Neural progenitor cell (in vitro differentiated cells): ENCODE measurements at regions not wholly inside any gene's neighbourhood (a gene's known extent, or its start where the extent isn't known, plus 50 kb on each side); places are given as distances from the start of the nearest gene placed in this dataset.

Experiments used
- DNase-seq: peaks from one replicate; pipeline ENCODE4 v3.0.0-alpha.2; 2016; ENCODE audit warnings: low spot score
- H2AFZ ChIP-seq: fragments of 200-600 bp; sonication (generic); replicated peaks from 2 replicates; pipeline ENCODE4 v1.6.1; 2016; ENCODE audit warnings: antibody characterized with exemption
- H3F3A ChIP-seq: fragments of 200-600 bp; sonication (generic); 2 replicates; pipeline ENCODE4 v1.6.1; 2016; ENCODE audit warnings: antibody characterized with exemption, low read depth
- H3K27ac ChIP-seq: fragments of 200-600 bp; sonication (generic); 2 replicates; pipeline ENCODE4 v1.5.1; 2016; ENCODE audit warnings: mild to moderate bottlenecking
- H3K27me3 ChIP-seq: fragments of 200-600 bp; sonication (generic); 2 replicates; pipeline ENCODE4 v1.6.1; 2016; ENCODE audit warnings: mild to moderate bottlenecking, moderate library complexity
- H3K36me3 ChIP-seq: fragments of 200-600 bp; sonication (generic); 2 replicates; pipeline ENCODE4 v1.5.1; 2016
- H3K4me1 ChIP-seq: fragments of 200-600 bp; sonication (generic); 2 replicates; pipeline ENCODE4 v1.6.1; 2016; ENCODE audit warnings: mixed run types
- H3K4me2 ChIP-seq: fragments of 200-600 bp; sonication (generic); 2 replicates; pipeline ENCODE4 v1.6.1; 2016
- H3K4me3 ChIP-seq: fragments of 200-600 bp; sonication (generic); 2 replicates; pipeline ENCODE4 v1.5.1; 2016
- H3K79me2 ChIP-seq: fragments of 200-600 bp; sonication (generic); 2 replicates; pipeline ENCODE4 v1.6.1; 2016; ENCODE audit warnings: low read depth
- H3K9ac ChIP-seq: fragments of 200-600 bp; sonication (generic); 2 replicates; pipeline ENCODE4 v1.6.1; 2016
- H3K9me3 ChIP-seq: fragments of 200-600 bp; sonication (generic); 2 replicates; pipeline ENCODE4 v1.5.1; 2016; ENCODE audit warnings: low read depth
- H4K20me1 ChIP-seq: fragments of 200-600 bp; sonication (generic); 2 replicates; pipeline ENCODE4 v1.6.1; 2016; ENCODE audit warnings: low read depth
- H3K27ac Mint-ChIP-seq: 3 replicates; pipeline ENCODE4 v1.8.0; 2021; ENCODE audit warnings: mixed read lengths
- H3K27me3 Mint-ChIP-seq: 2 replicates; pipeline ENCODE4 v1.8.0; 2022; ENCODE audit warnings: low read depth, mild to moderate bottlenecking, inconsistent platforms, moderate library complexity, mixed read lengths; ENCODE audit not compliant: insufficient read depth
- H3K36me3 Mint-ChIP-seq: 3 replicates; pipeline ENCODE4 v1.8.0; 2021; ENCODE audit warnings: mixed read lengths
- H3K4me1 Mint-ChIP-seq: 3 replicates; pipeline ENCODE4 v1.8.0; 2021; ENCODE audit warnings: mixed read lengths
- H3K4me3 Mint-ChIP-seq: 3 replicates; pipeline ENCODE4 v1.8.0; 2021; ENCODE audit warnings: mild to moderate bottlenecking, moderate library complexity, mixed read lengths
- H3K9me3 Mint-ChIP-seq: 3 replicates; pipeline ENCODE4 v1.8.0; 2020; ENCODE audit warnings: mixed read lengths
- CTCF ChIP-seq: fragments of 200-600 bp; sonication (generic); IDR thresholded peaks from 2 replicates; pipeline ENCODE4 v1.5.1; 2017; ENCODE audit warnings: antibody characterized with exemption, mild to moderate bottlenecking
- EZH2 ChIP-seq: fragments of 200-600 bp; sonication (generic); IDR thresholded peaks from 2 replicates; pipeline ENCODE4 v1.6.1; 2017; ENCODE audit warnings: antibody characterized with exemption, mild to moderate bottlenecking, moderate library complexity
- EZH2phosphoT487 ChIP-seq: fragments of 200-600 bp; sonication (generic); IDR thresholded peaks from 2 replicates; pipeline ENCODE4 v1.6.1; 2017; ENCODE audit warnings: antibody characterized with exemption

GRCh38 chr1:222095606-222096475, 354.0 kb upstream of the DUSP10 start:
- peak; percentile 75 for TF ChIP-seq CTCF
- TF ChIP-seq EZH2: no peak
- Mint-ChIP-seq H3K9me3 (no peaks in the 10 kb centered on the region), H3K36me3 (no peaks in the 10 kb centered on the region), H3K4me1 (peaks cover 5% of the 10 kb centered on the region), H3K27me3 (peaks cover 4% of the 10 kb centered on the region), H3K4me3 (no peak overlapping the region), H3K27ac (no peak overlapping the region)
- Histone ChIP-seq H3K4me3 (no peak overlapping the region), H3F3A (no peaks in the 10 kb centered on the region), H3K27me3 (no peaks in the 10 kb centered on the region), H4K20me1 (no peaks in the 10 kb centered on the region), H2AFZ (no peak overlapping the region), H3K9me3 (no peaks in the 10 kb centered on the region), H3K4me2 (no peak overlapping the region), H3K36me3 (no peaks in the 10 kb centered on the region), H3K4me1 (peaks cover 7% of the 10 kb centered on the region), H3K79me2 (no peaks in the 10 kb centered on the region), H3K9ac (no peak overlapping the region), H3K27ac (no peak overlapping the region)
- peak; percentile 51 for DNase-seq

- no peak overlapping the region for H3K27ac Mint-ChIP-seq
- Histone ChIP-seq H3K36me3 (no peaks in the 10 kb centered on the region), H3K79me2 (no peaks in the 10 kb centered on the region), H3K27me3 (no peaks in the 10 kb centered on the region), H3K9me3 (no peaks in the 10 kb centered on the region), H2AFZ (no peak overlapping the region), H4K20me1 (no peaks in the 10 kb centered on the region), H3K4me1 (no peaks in the 10 kb centered on the region), H3F3A (no peaks in the 10 kb centered on the region), H3K9ac (no peak overlapping the region), H3K4me2 (no peak overlapping the region), H3K27ac (no peak overlapping the region), H3K4me3 (no peak overlapping the region)
- TF ChIP-seq EZH2phosphoT487 (no peak), CTCF (no peak), EZH2 (no peak)
- no peaks in the 10 kb centered on the region for H3K27me3 Mint-ChIP-seq
- no peaks in the 10 kb centered on the region for H3K36me3 Mint-ChIP-seq
- no peak for DNase-seq
- H3K4me1 Mint-ChIP-seq: no peaks in the 10 kb centered on the region
- H3K4me3 Mint-ChIP-seq: no peak overlapping the region
- H3K9me3 Mint-ChIP-seq: no peaks in the 10 kb centered on the region
Observed at GRCh38 chr1:222093518-222093917, 351.6 kb upstream of the DUSP10 start.

- Mint-ChIP-seq H3K4me1 (peaks cover 6% of the 10 kb centered on the region), H3K27me3 (peaks cover 3% of the 10 kb centered on the region), H3K4me3 (no peak overlapping the region), H3K36me3 (no peaks in the 10 kb centered on the region), H3K9me3 (peaks cover 4% of the 10 kb centered on the region), H3K27ac (no peak overlapping the region)
- no peak for DNase-seq
- no peaks in the 10 kb centered on the region for H3K36me3 ChIP-seq
- H3K27me3 ChIP-seq: no peaks in the 10 kb centered on the region
- H3K79me2 ChIP-seq: no peaks in the 10 kb centered on the region
- H3K27ac ChIP-seq: no peak overlapping the region
- no peak for TF ChIP-seq EZH2phosphoT487
- TF ChIP-seq CTCF: no peak
- TF ChIP-seq EZH2: no peak
- no peaks in the 10 kb centered on the region for H3K4me1 ChIP-seq
- no peak overlapping the region for H2AFZ ChIP-seq
- H4K20me1 ChIP-seq: no peaks in the 10 kb centered on the region
- no peak overlapping the region for H3K9ac ChIP-seq
- H3K4me2 ChIP-seq: no peak overlapping the region
- no peaks in the 10 kb centered on the region for H3F3A ChIP-seq
- H3K9me3 ChIP-seq: no peaks in the 10 kb centered on the region
- H3K4me3 ChIP-seq: no peak overlapping the region
Observed at GRCh38 chr1:222090103-222090502, 348.2 kb upstream of the DUSP10 start.
